DOHH2 (cell line): ENCODE measurements at regions not wholly inside any gene's neighbourhood (a gene's known extent, or its start where the extent isn't known, plus 50 kb on each side); places are given as distances from the start of the nearest gene placed in this dataset.

Source experiments
- EZH2phosphoT487 ChIP-seq: fragments of 200-600 bp; sonication (generic); IDR thresholded peaks from 2 replicates; pipeline ENCODE4 v1.6.1; 2017; ENCODE audit warnings: borderline replicate concordance, mild to moderate bottlenecking, antibody characterized with exemption, low read length, moderate library complexity, mixed read lengths
- TF ChIP-seq, protein P1 (sequence below): fragments of 200-600 bp; sonication (generic); IDR thresholded peaks from one replicate; pipeline ENCODE4 v1.5.1; 2014; ENCODE audit warnings: antibody characterized with exemption, mild to moderate bottlenecking, low read depth, low read length; ENCODE audit not compliant: poor library complexity, severe bottlenecking

DNA sequence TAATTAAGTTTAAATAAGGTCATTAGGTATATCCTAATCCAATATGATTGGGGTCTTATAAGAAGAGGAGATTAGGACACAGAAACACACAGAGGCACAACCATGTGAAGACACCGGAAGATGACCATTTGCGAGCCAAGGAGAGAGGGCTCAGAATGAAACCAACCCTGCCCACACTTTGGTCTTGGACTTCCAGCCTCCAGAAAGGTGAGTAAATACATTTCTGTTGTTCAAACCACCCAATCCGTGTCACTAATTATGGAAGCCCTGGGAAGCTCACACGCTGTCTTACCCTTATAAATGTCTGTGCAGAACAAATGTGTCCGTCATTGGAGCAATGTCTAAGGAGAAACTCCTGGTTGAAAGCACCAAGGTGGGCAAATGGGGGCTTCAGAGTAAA, 95.0 kb downstream of the IYD start:
- TF ChIP-seq, protein P1, sequence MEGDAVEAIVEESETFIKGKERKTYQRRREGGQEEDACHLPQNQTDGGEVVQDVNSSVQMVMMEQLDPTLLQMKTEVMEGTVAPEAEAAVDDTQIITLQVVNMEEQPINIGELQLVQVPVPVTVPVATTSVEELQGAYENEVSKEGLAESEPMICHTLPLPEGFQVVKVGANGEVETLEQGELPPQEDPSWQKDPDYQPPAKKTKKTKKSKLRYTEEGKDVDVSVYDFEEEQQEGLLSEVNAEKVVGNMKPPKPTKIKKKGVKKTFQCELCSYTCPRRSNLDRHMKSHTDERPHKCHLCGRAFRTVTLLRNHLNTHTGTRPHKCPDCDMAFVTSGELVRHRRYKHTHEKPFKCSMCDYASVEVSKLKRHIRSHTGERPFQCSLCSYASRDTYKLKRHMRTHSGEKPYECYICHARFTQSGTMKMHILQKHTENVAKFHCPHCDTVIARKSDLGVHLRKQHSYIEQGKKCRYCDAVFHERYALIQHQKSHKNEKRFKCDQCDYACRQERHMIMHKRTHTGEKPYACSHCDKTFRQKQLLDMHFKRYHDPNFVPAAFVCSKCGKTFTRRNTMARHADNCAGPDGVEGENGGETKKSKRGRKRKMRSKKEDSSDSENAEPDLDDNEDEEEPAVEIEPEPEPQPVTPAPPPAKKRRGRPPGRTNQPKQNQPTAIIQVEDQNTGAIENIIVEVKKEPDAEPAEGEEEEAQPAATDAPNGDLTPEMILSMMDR: no peak
- no peak for TF ChIP-seq EZH2phosphoT487
